Skeletal muscle tissue (tissue), 3 donors: ENCODE measurements at regions not wholly inside any gene's neighbourhood (a gene's known extent, or its start where the extent isn't known, plus 50 kb on each side); places are given as distances from the start of the nearest gene placed in this dataset.

Experiments used
- H3K27ac ChIP-seq: one replicate; pipeline ENCODE4 v1.7.0; 2013; ENCODE audit warnings: mild to moderate bottlenecking, low read depth, low read length, inconsistent platforms
- H3K27me3 ChIP-seq, 3 donors: one replicate each; pipeline ENCODE4 v1.7.0; 2013; ENCODE audit warnings: low read length in 3 of 3; ENCODE audit not compliant: control insufficient read depth in 3 of 3, insufficient read depth in 3 of 3
- H3K36me3 ChIP-seq, 3 donors: one replicate each; pipeline ENCODE4 v1.7.0; 2013; ENCODE audit warnings: low read length in 3 of 3; ENCODE audit not compliant: control insufficient read depth in 3 of 3, insufficient read depth in 3 of 3
- H3K4me1 ChIP-seq, 3 donors: one replicate each; pipeline ENCODE4 v1.7.0; 2013; ENCODE audit warnings: low read length in 3 of 3, mild to moderate bottlenecking in 3 of 3; ENCODE audit not compliant: control insufficient read depth in 3 of 3, insufficient read depth in 3 of 3
- H3K4me3 ChIP-seq, 3 donors: one replicate each; pipeline ENCODE4 v1.7.0; 2013; ENCODE audit warnings: low read length in 3 of 3
- H3K9ac ChIP-seq, 3 donors: one replicate each; pipeline ENCODE4 v1.7.0; 2013; ENCODE audit warnings: low read length in 3 of 3, mild to moderate bottlenecking in 3 of 3, moderate library complexity in 2 of 3, low read depth in 1 of 3
- H3K9me3 ChIP-seq, 3 donors: one replicate each; pipeline ENCODE4 v1.7.0; 2013; ENCODE audit warnings: low read length in 3 of 3; ENCODE audit not compliant: control insufficient read depth in 3 of 3
- donor health status: Osteomylitis.

- Histone ChIP-seq H3K9me3 (no peaks in the 10 kb centered on the region), H3K36me3 (no peaks in the 10 kb centered on the region), H3K4me1 (no peaks in the 10 kb centered on the region), H3K27ac (no peak overlapping the region), H3K9ac (no peak overlapping the region), H3K27me3 (peaks cover 0 to 5% (median 0%) of the 10 kb centered on the region in 3 donors), H3K4me3 (no peak overlapping the region)
Observed at GRCh38 chr7:156491435-156491834, 149.1 kb upstream of the RNF32 start.

- H3K27me3 ChIP-seq: peaks cover 0 to 3% (median 0%) of the 10 kb centered on the region in 3 donors
- no peak overlapping the region for H3K27ac ChIP-seq
- no peak overlapping the region for H3K4me3 ChIP-seq
- H3K9ac ChIP-seq: no peak overlapping the region
- H3K36me3 ChIP-seq: no peaks in the 10 kb centered on the region
- H3K9me3 ChIP-seq: no peaks in the 10 kb centered on the region
- no peaks in the 10 kb centered on the region for H3K4me1 ChIP-seq
Observed at GRCh38 chr7:156490021-156490800, 150.4 kb upstream of the RNF32 start.

GRCh38 chr7:156487811-156488533, 152.6 kb upstream of the RNF32 start:
- no peaks in the 10 kb centered on the region for H3K4me1 ChIP-seq
- no peak overlapping the region for H3K27ac ChIP-seq
- H3K4me3 ChIP-seq: no peak overlapping the region
- H3K9ac ChIP-seq: no peak overlapping the region
- H3K27me3 ChIP-seq: peaks cover 0 to 3% (median 0%) of the 10 kb centered on the region in 3 donors
- no peaks in the 10 kb centered on the region for H3K9me3 ChIP-seq
- H3K36me3 ChIP-seq: no peaks in the 10 kb centered on the region

- Histone ChIP-seq H3K36me3 (no peaks in the 10 kb centered on the region), H3K27ac (no peak overlapping the region), H3K27me3 (peaks cover 0 to under 1% (median 0%) of the 10 kb centered on the region in 3 donors), H3K9me3 (no peaks in the 10 kb centered on the region), H3K9ac (no peak overlapping the region), H3K4me1 (peaks cover 0 to 3% (median 0%) of the 10 kb centered on the region in 3 donors), H3K4me3 (no peak overlapping the region)
Observed at GRCh38 chr7:156480671-156481070, 159.9 kb upstream of the RNF32 start.

- Histone ChIP-seq H3K4me3 (no peak overlapping the region), H3K9ac (no peak overlapping the region), H3K27me3 (peaks cover 0 to 7% (median 0%) of the 10 kb centered on the region in 3 donors), H3K36me3 (no peaks in the 10 kb centered on the region), H3K4me1 (peaks cover 0 to 6% (median 0%) of the 10 kb centered on the region in 3 donors), H3K27ac (no peak overlapping the region), H3K9me3 (no peaks in the 10 kb centered on the region)
Observed at GRCh38 chr7:156479596-156479995, 161.0 kb upstream of the RNF32 start.

- Histone ChIP-seq H3K4me1 (peaks cover 0 to 6% (median 0%) of the 10 kb centered on the region in 3 donors), H3K27me3 (peaks cover 0 to 7% (median 0%) of the 10 kb centered on the region in 3 donors), H3K9me3 (no peaks in the 10 kb centered on the region), H3K27ac (no peak overlapping the region), H3K9ac (no peak overlapping the region), H3K36me3 (no peaks in the 10 kb centered on the region), H3K4me3 (no peak overlapping the region)
Observed at GRCh38 chr7:156478486-156478885, 162.1 kb upstream of the RNF32 start.

GRCh38 chr7:156475666-156476065, 164.9 kb upstream of the RNF32 start:
- no peak overlapping the region for H3K27ac ChIP-seq
- H3K9me3 ChIP-seq: no peaks in the 10 kb centered on the region
- H3K4me3 ChIP-seq: no peak overlapping the region
- H3K9ac ChIP-seq: no peak overlapping the region
- H3K27me3 ChIP-seq: peaks cover 0 to 7% (median 0%) of the 10 kb centered on the region in 3 donors
- peaks cover 0 to 6% (median 0%) of the 10 kb centered on the region in 3 donors for H3K4me1 ChIP-seq
- no peaks in the 10 kb centered on the region for H3K36me3 ChIP-seq

- Histone ChIP-seq H3K27ac (no peak overlapping the region), H3K27me3 (peaks cover 0 to 7% (median 0%) of the 10 kb centered on the region in 3 donors), H3K4me1 (peaks cover 0 to 6% (median 0%) of the 10 kb centered on the region in 3 donors), H3K36me3 (no peaks in the 10 kb centered on the region), H3K9ac (no peak overlapping the region), H3K4me3 (no peak overlapping the region), H3K9me3 (no peaks in the 10 kb centered on the region)
Observed at GRCh38 chr7:156475179-156475578, 165.4 kb upstream of the RNF32 start.

GRCh38 chr7:156474241-156474743, 166.3 kb upstream of the RNF32 start:
- Histone ChIP-seq H3K27me3 (peaks cover 0 to 7% (median 0%) of the 10 kb centered on the region in 3 donors), H3K4me1 (peaks cover 0 to 6% (median 0%) of the 10 kb centered on the region in 3 donors), H3K4me3 (no peak overlapping the region), H3K9me3 (no peaks in the 10 kb centered on the region), H3K9ac (no peak overlapping the region), H3K36me3 (no peaks in the 10 kb centered on the region), H3K27ac (no peak overlapping the region)
